ENCODE measurements at regions not wholly inside any gene's neighbourhood (a gene's known extent, or its start where the extent isn't known, plus 50 kb on each side); places are given as distances from the start of the nearest gene placed in this dataset.

DNA sequence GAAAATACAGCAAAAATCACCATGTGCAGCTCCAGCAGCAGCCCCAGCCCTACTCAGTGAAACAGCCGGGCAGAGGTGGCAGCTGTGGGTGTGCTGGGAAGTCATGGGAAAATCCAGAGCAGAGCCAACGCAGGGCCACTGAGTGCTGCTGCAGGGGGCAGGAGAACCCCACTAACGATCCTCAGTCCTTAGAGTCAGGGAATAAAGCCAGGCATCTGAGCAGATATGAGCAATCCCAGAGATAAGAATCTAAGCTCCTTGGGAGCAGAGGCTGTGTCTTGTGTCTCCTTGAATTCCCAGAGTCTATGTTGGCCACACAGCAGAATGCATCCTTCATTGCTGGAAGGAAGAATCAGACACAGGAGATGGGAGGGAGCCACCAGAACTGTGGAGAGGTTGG is 493.1 kb upstream of the MAP3K7 start:
- TF ChIP-seq SUZ12 (IDR thresholded peaks at IDR 0.05; ENCODE audit: extremely low read depth, insufficient read depth, insufficient read length): no peak
- no peak for TF ChIP-seq ZNF274 (IDR thresholded peaks at IDR 0.05; ENCODE audit: low read depth, low read length)
- TF ChIP-seq YY1 (IDR thresholded peaks at IDR 0.05; ENCODE audit: insufficient read depth, insufficient read length): no peak
